ENCODE measurements at regions not wholly inside any gene's neighbourhood (a gene's known extent, or its start where the extent isn't known, plus 50 kb on each side); places are given as distances from the start of the nearest gene placed in this dataset.

- Histone ChIP-seq H3K36me3 (no peaks in the 10 kb centered on the region), H3K4me1 (peaks cover 10% of the 10 kb centered on the region), H3K4me3 (no peak overlapping the region), H3K9me3 (no peaks in the 10 kb centered on the region), H3K27ac (no peak overlapping the region), H3K27me3 (no peaks in the 10 kb centered on the region)
- TF ChIP-seq EP300 (IDR thresholded peaks at IDR 0.05) (no peak), POLR2AphosphoS5 (IDR thresholded peaks at IDR 0.05) (no peak), POLR2A (IDR thresholded peaks at IDR 0.05) (no peak)
- TF ChIP-seq, protein P1, sequence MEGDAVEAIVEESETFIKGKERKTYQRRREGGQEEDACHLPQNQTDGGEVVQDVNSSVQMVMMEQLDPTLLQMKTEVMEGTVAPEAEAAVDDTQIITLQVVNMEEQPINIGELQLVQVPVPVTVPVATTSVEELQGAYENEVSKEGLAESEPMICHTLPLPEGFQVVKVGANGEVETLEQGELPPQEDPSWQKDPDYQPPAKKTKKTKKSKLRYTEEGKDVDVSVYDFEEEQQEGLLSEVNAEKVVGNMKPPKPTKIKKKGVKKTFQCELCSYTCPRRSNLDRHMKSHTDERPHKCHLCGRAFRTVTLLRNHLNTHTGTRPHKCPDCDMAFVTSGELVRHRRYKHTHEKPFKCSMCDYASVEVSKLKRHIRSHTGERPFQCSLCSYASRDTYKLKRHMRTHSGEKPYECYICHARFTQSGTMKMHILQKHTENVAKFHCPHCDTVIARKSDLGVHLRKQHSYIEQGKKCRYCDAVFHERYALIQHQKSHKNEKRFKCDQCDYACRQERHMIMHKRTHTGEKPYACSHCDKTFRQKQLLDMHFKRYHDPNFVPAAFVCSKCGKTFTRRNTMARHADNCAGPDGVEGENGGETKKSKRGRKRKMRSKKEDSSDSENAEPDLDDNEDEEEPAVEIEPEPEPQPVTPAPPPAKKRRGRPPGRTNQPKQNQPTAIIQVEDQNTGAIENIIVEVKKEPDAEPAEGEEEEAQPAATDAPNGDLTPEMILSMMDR (IDR thresholded peaks at IDR 0.05), result no peak
- no peak for DNase-seq (ENCODE audit: low spot score in 2 of 2)
- WGBS, result 78% methylated on average over 2 of the region's 2 CpGs
These were observed 1149.1 kb downstream of the VRK1 start for GRCh38 chr14:97946240-97946639.

DNA sequence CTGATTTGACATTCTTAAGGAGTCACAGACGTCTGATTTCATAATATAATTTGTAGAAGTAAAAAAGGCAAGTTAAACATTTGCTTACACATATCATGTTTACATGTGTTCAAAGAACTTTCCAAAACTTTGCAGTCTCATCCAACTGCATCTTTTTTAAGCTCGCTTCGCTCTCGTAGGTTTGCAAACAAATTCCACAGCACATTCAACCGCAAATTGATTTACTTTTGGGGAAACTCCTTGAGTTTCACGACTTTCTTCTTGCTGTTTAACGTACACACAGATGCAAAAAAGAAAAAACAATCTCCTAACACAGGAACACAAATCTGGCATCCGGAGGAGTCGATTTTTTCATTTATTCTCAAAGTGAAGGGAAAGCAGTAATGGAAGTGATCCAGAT lies 1149.5 kb downstream of the VRK1 start:
- WGBS, result 83% methylated on average over 9 of the region's 9 CpGs

GRCh38 chr14:97948841-97949240 lies 1151.7 kb downstream of the VRK1 start:
- TF ChIP-seq POLR2AphosphoS5 (IDR thresholded peaks at IDR 0.05) (no peak), EP300 (IDR thresholded peaks at IDR 0.05) (no peak), POLR2A (IDR thresholded peaks at IDR 0.05) (no peak)
- TF ChIP-seq, protein P1 (IDR thresholded peaks at IDR 0.05), result no peak
- Histone ChIP-seq H3K36me3 (no peaks in the 10 kb centered on the region), H3K9me3 (no peaks in the 10 kb centered on the region), H3K27ac (no peak overlapping the region), H3K27me3 (no peaks in the 10 kb centered on the region), H3K4me1 (peaks cover 10% of the 10 kb centered on the region), H3K4me3 (no peak overlapping the region)
- WGBS, result 53% methylated on average over 3 of the region's 13 CpGs
- no peak for DNase-seq (ENCODE audit: low spot score in 2 of 2)

More for the DNA sequence above, 1149.5 kb downstream of the VRK1 start:
- DNase-seq (ENCODE audit: low spot score in 2 of 2), result no peak
- Histone ChIP-seq H3K4me3 (no peak overlapping the region), H3K27ac (no peak overlapping the region), H3K27me3 (no peaks in the 10 kb centered on the region), H3K36me3 (no peaks in the 10 kb centered on the region), H3K4me1 (peaks cover 10% of the 10 kb centered on the region), H3K9me3 (no peaks in the 10 kb centered on the region)
- TF ChIP-seq POLR2A (IDR thresholded peaks at IDR 0.05) (no peak), EP300 (IDR thresholded peaks at IDR 0.05) (no peak), POLR2AphosphoS5 (IDR thresholded peaks at IDR 0.05) (no peak)
- TF ChIP-seq, protein P1 (IDR thresholded peaks at IDR 0.05), result no peak

DNA sequence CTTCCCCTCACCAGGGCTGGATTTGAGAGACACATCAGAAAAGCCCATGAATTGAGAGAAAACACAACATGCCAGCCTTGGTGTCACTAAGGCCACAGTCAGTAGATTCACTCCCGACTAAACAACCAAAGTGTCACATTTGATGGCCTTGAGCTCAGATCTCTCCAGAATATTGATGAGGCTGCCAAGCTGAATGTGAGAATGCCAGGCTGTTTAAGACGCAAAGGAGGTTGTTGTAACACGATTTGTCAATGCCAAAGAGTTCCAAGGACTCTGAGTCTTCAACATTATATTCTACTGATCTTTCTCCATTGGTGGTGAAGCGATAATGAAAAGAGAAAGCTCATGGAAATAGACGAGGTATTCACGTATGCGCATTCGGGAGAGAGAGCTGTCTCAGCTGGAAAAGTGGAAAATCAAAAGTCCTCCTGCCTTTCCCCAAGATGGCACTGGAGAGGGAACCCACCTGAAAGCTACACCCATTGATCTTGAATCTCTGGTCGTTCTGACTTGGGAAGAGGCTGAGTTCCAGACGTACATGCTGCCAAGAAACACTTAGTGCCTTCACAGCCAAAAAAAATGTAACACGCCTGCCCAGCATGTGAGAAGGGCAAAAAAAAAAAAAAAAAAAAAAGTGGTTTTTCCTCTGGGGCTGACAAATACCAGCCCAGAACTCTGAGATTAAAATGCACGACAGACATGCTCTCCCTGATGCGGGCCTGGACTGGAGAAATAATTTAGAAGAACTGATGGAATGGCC lies 1159.6 kb downstream of the VRK1 start:
- no peak for DNase-seq (ENCODE audit: low spot score in 2 of 2)
- no peak overlapping the region for H3K27ac ChIP-seq
- no peaks in the 10 kb centered on the region for H3K9me3 ChIP-seq
- TF ChIP-seq POLR2A (IDR thresholded peaks at IDR 0.05) (no peak), POLR2AphosphoS5 (IDR thresholded peaks at IDR 0.05) (no peak), EP300 (IDR thresholded peaks at IDR 0.05) (no peak)
- TF ChIP-seq, protein P1 (IDR thresholded peaks at IDR 0.05), result no peak
- no peaks in the 10 kb centered on the region for H3K27me3 ChIP-seq
- no peak overlapping the region for H3K4me3 ChIP-seq
- H3K4me1 ChIP-seq, result peaks cover 11% of the 10 kb centered on the region
- WGBS, result 41% methylated on average over 12 of the region's 13 CpGs
- peaks cover 6% of the 10 kb centered on the region for H3K36me3 ChIP-seq

DNA sequence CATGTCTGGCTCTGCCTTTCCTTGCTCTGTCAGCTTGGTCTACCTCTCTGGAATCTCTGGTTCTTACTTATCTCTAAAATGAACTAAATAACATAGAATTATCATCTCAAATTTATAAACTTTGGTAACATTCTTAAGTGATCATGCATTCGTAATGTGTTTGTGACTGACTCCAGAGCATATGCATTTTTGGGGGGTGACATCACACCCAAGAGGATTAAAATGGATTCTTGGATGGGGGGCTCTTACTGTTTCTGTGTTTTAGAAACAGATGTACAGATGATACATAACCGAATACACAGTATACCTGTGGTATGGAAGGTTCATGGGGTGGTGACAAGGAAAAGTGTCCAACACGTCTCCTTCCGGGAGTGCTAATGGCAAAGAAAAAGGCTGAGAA lies 1162.1 kb downstream of the VRK1 start:
- H3K9me3 ChIP-seq, result no peaks in the 10 kb centered on the region
- H3K4me3 ChIP-seq, result no peak overlapping the region
- DNase-seq (ENCODE audit: low spot score in 2 of 2), result no peak
- peaks cover 11% of the 10 kb centered on the region for H3K4me1 ChIP-seq
- peaks cover 6% of the 10 kb centered on the region for H3K36me3 ChIP-seq
- no peaks in the 10 kb centered on the region for H3K27me3 ChIP-seq
- TF ChIP-seq POLR2A (IDR thresholded peaks at IDR 0.05), result no peak
- TF ChIP-seq, protein P1 (IDR thresholded peaks at IDR 0.05), result no peak
- TF ChIP-seq EP300 (IDR thresholded peaks at IDR 0.05), result no peak
- TF ChIP-seq POLR2AphosphoS5 (IDR thresholded peaks at IDR 0.05), result no peak
- 97% methylated on average over 4 of the region's 4 CpGs for WGBS
- H3K27ac ChIP-seq, result no peak overlapping the region

Data from suprapubic skin (tissue), 4 donors.